ENCODE measurements at regions not wholly inside any gene's neighbourhood (a gene's known extent, or its start where the extent isn't known, plus 50 kb on each side); places are given as distances from the start of the nearest gene placed in this dataset.

GRCh38 chr10:23512355-23513058 is 73.6 kb downstream of the OTUD1 start:
- TF ChIP-seq, protein P1, sequence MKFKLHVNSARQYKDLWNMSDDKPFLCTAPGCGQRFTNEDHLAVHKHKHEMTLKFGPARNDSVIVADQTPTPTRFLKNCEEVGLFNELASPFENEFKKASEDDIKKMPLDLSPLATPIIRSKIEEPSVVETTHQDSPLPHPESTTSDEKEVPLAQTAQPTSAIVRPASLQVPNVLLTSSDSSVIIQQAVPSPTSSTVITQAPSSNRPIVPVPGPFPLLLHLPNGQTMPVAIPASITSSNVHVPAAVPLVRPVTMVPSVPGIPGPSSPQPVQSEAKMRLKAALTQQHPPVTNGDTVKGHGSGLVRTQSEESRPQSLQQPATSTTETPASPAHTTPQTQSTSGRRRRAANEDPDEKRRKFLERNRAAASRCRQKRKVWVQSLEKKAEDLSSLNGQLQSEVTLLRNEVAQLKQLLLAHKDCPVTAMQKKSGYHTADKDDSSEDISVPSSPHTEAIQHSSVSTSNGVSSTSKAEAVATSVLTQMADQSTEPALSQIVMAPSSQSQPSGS (IDR thresholded peaks at IDR 0.05; ENCODE audit: low read length) = no peak
- TF ChIP-seq NRF1 (IDR thresholded peaks at IDR 0.05; ENCODE audit: low read depth, low read length) (no peak), SP1 (IDR thresholded peaks at IDR 0.05; ENCODE audit: low read depth, low read length) (no peak), JUN (IDR thresholded peaks at IDR 0.05; ENCODE audit: low read depth, low read length) (no peak), EZH2 (IDR thresholded peaks at IDR 0.05; ENCODE audit: low read depth, low read length, severe bottlenecking) (no peak), TAF1 (IDR thresholded peaks at IDR 0.05; ENCODE audit: low read depth, low read length) (no peak), SP2 (IDR thresholded peaks at IDR 0.05; ENCODE audit: low read length) (no peak), SRF (IDR thresholded peaks at IDR 0.05; ENCODE audit: low read depth, low read length) (no peak)
- TF ChIP-seq, protein P2, sequence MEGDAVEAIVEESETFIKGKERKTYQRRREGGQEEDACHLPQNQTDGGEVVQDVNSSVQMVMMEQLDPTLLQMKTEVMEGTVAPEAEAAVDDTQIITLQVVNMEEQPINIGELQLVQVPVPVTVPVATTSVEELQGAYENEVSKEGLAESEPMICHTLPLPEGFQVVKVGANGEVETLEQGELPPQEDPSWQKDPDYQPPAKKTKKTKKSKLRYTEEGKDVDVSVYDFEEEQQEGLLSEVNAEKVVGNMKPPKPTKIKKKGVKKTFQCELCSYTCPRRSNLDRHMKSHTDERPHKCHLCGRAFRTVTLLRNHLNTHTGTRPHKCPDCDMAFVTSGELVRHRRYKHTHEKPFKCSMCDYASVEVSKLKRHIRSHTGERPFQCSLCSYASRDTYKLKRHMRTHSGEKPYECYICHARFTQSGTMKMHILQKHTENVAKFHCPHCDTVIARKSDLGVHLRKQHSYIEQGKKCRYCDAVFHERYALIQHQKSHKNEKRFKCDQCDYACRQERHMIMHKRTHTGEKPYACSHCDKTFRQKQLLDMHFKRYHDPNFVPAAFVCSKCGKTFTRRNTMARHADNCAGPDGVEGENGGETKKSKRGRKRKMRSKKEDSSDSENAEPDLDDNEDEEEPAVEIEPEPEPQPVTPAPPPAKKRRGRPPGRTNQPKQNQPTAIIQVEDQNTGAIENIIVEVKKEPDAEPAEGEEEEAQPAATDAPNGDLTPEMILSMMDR (IDR thresholded peaks at IDR 0.05; ENCODE audit: control extremely low read depth in 1 of 3, insufficient read depth in 1 of 3, low read depth in 1 of 3, low read length in 3 of 3) = no peak
- TF ChIP-seq, protein P3, sequence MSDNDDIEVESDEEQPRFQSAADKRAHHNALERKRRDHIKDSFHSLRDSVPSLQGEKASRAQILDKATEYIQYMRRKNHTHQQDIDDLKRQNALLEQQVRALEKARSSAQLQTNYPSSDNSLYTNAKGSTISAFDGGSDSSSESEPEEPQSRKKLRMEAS (IDR thresholded peaks at IDR 0.05) = no peak
